Spleen (tissue), 11 donors: ENCODE measurements at regions not wholly inside any gene's neighbourhood (a gene's known extent, or its start where the extent isn't known, plus 50 kb on each side); places are given as distances from the start of the nearest gene placed in this dataset.
A peak's percentile ranks its signal among the peaks of the same experiment; 100 is the strongest.

Experiments
- DNase-seq: peaks from one replicate; pipeline ENCODE4 v3.0.0-alpha.2; 2020
- H3K27ac ChIP-seq, 8 donors: fragments of 200-600 bp; sonication (generic) in 7 of 8; 1 replicate in 4 of 8; 2 replicates in 4 of 8; pipeline versions ENCODE4 v1.5.0 to v1.8.0; 2016 to 2021; ENCODE audit warnings: inconsistent platforms in 4 of 8, mild to moderate bottlenecking in 4 of 8, moderate library complexity in 1 of 8
- H3K27me3 ChIP-seq, 7 donors: fragments of 200-600 bp; sonication (generic) in 6 of 7; replicated peaks in 1 of 7; 1 replicate in 4 of 7; 2 replicates in 3 of 7; pipeline versions ENCODE4 v1.5.0 to v1.8.0; 2016 to 2021; ENCODE audit warnings: inconsistent platforms in 3 of 7, mild to moderate bottlenecking in 1 of 7
- H3K36me3 ChIP-seq, 6 donors: fragments of 200-600 bp; sonication (generic) in 5 of 6; 1 replicate in 4 of 6; 2 replicates in 2 of 6; pipeline versions ENCODE4 v1.5.0 to v1.8.0; 2016 to 2021; ENCODE audit warnings: inconsistent platforms in 2 of 6
- H3K4me1 ChIP-seq, 6 donors: fragments of 200-600 bp; sonication (generic) in 5 of 6; 1 replicate in 3 of 6; 2 replicates in 3 of 6; pipeline versions ENCODE4 v1.5.0 to v1.8.0; 2016 to 2021; ENCODE audit warnings: inconsistent platforms in 3 of 6
- H3K4me3 ChIP-seq, 8 donors: fragments of 200-600 bp; sonication (generic) in 7 of 8; 1 replicate in 4 of 8; 2 replicates in 4 of 8; pipeline versions ENCODE4 v1.5.0 to v1.8.0; 2016 to 2021; ENCODE audit warnings: inconsistent platforms in 4 of 8, mild to moderate bottlenecking in 4 of 8, moderate library complexity in 2 of 8
- H3K9me3 ChIP-seq, 8 donors: fragments of 200-600 bp; sonication (generic) in 7 of 8; 1 replicate in 4 of 8; 2 replicates in 4 of 8; pipeline versions ENCODE4 v1.5.0 to v1.8.0; 2016 to 2021; ENCODE audit warnings: inconsistent platforms in 4 of 8
- CTCF ChIP-seq, 11 experiments: fragments of 200-600 bp in 7 of 11; fragments of 450-650 bp in 4 of 11; sonication (generic) in 4 of 11; IDR thresholded peaks in 8 of 11; conservative IDR thresholded peaks in 3 of 11; 1 replicate in 7 of 11; 2 replicates in 4 of 11; pipeline versions ENCODE4 v1.4.0 to v1.8.0; 2016 to 2021; ENCODE audit warnings: antibody characterized with exemption in 11 of 11, inconsistent platforms in 4 of 11, mild to moderate bottlenecking in 1 of 11
- POLR2A ChIP-seq, 3 donors: fragments of 450-650 bp; IDR thresholded peaks; one replicate each; pipeline ENCODE4 v1.5.1; 2017; ENCODE audit warnings: antibody characterized with exemption in 3 of 3, mild to moderate bottlenecking in 1 of 3
- POLR2AphosphoS5 ChIP-seq, 3 donors: sonication (generic); formaldehyde crosslinking; IDR thresholded peaks; one replicate each; pipeline ENCODE4 v1.5.1; 2017; ENCODE audit warnings: antibody characterized with exemption in 3 of 3
- WGBS, 5 donors: extraction: QIAGEN DNeasy Blood & Tissue Kit in 3 of 5; methylation state at CpG; one replicate each; pipeline versions ENCODE4 v1.1.5 to v1.1.7; 2013 to 2018; 5-methylcytosine and 5-hydroxymethylcytosine counted together
- intact Hi-C: fragments of 100-400 bp; cut with DNase I; formaldehyde crosslinking; loops from one replicate; pipeline ENCODE4 v1.15.0; 2023; ENCODE audit warnings: low total_unique reads
- donor health status: healthy with polysubstance abuse.
- donor health status: DM: no; HTN: no; CAD: no; lungs with moderate emphysema.
- donor health status: DM: no; HTN: no; CAD: no.
- donor health status: Bipolar disorder and iron deficiency.
- donor health status: healthy.
- donor health status: DM: no; HTN: no; CAD: no.
- donor health status: DM: yes; HTN: yes; CAD: no.

GRCh38 chr12:92302041-92302829, 156.6 kb upstream of the BTG1 start:
- H3K4me1 ChIP-seq = peaks cover 7 to 31% (median 18%) of the 10 kb centered on the region in 6 donors
- H3K4me3 ChIP-seq = no peak overlapping the region
- intact Hi-C loops = no loop called here
- WGBS, 5 donors = 94 to 97% (median 96%) methylated on average over 4 of the region's 4 CpGs
- H3K9me3 ChIP-seq = no peaks in the 10 kb centered on the region
- DNase-seq = no peak
- no peaks in the 10 kb centered on the region for H3K36me3 ChIP-seq
- H3K27me3 ChIP-seq = no peaks in the 10 kb centered on the region
- TF ChIP-seq POLR2A (IDR thresholded peaks at IDR 0.05) (no peak), POLR2AphosphoS5 (IDR thresholded peaks at IDR 0.05) (no peak), CTCF (IDR thresholded peaks at IDR 0.05 in 8 of 11, conservative IDR thresholded peaks at IDR 0.05 in 3 of 11) (no peak)
- no peak overlapping the region for H3K27ac ChIP-seq

GRCh38 chr12:92301356-92301755, 155.7 kb upstream of the BTG1 start:
- TF ChIP-seq POLR2AphosphoS5 (IDR thresholded peaks at IDR 0.05) (no peak), CTCF (IDR thresholded peaks at IDR 0.05 in 8 of 11, conservative IDR thresholded peaks at IDR 0.05 in 3 of 11) (no peak), POLR2A (IDR thresholded peaks at IDR 0.05) (no peak)
- no peak for DNase-seq
- WGBS, 5 donors = 92 to 100% (median 96%) methylated on average over 1 of the region's 1 CpG
- Histone ChIP-seq H3K4me3 (no peak overlapping the region), H3K27me3 (no peaks in the 10 kb centered on the region), H3K4me1 (peaks cover 9 to 32% (median 19%) of the 10 kb centered on the region in 6 donors), H3K9me3 (no peaks in the 10 kb centered on the region), H3K36me3 (no peaks in the 10 kb centered on the region), H3K27ac (no peak overlapping the region)
- intact Hi-C loops = no loop called here

GRCh38 chr12:92300777-92301176, 155.1 kb upstream of the BTG1 start:
- WGBS, 5 donors = 95 to 98% (median 97%) methylated on average over 2 of the region's 2 CpGs
- Histone ChIP-seq H3K4me3 (no peak overlapping the region), H3K36me3 (no peaks in the 10 kb centered on the region), H3K27me3 (no peaks in the 10 kb centered on the region), H3K9me3 (no peaks in the 10 kb centered on the region), H3K4me1 (peaks cover 9 to 32% (median 19%) of the 10 kb centered on the region in 6 donors), H3K27ac (peak overlapping the region in 1 of 8 donors; percentile 34)
- intact Hi-C loops = no loop called here
- no peak for TF ChIP-seq POLR2A (IDR thresholded peaks at IDR 0.05)
- TF ChIP-seq POLR2AphosphoS5 (IDR thresholded peaks at IDR 0.05) = no peak
- no peak for TF ChIP-seq CTCF (IDR thresholded peaks at IDR 0.05 in 8 of 11, conservative IDR thresholded peaks at IDR 0.05 in 3 of 11)
- DNase-seq = no peak

- 92 to 99% (median 95%) methylated on average over 3 of the region's 3 CpGs for WGBS, 5 donors
- TF ChIP-seq CTCF (IDR thresholded peaks at IDR 0.05 in 8 of 11, conservative IDR thresholded peaks at IDR 0.05 in 3 of 11) = no peak
- no peak for TF ChIP-seq POLR2AphosphoS5 (IDR thresholded peaks at IDR 0.05)
- no peak for TF ChIP-seq POLR2A (IDR thresholded peaks at IDR 0.05)
- peaks cover 9 to 32% (median 19%) of the 10 kb centered on the region in 6 donors for H3K4me1 ChIP-seq
These were observed 154.1 kb upstream of the BTG1 start for GRCh38 chr12:92299744-92300143.

More at GRCh38 chr12:92299744-92300143, 154.1 kb upstream of the BTG1 start:
- no peak for DNase-seq
- H3K36me3 ChIP-seq = no peaks in the 10 kb centered on the region
- H3K4me3 ChIP-seq = no peak overlapping the region
- H3K27me3 ChIP-seq = no peaks in the 10 kb centered on the region
- H3K27ac ChIP-seq = no peak overlapping the region
- intact Hi-C loops = no loop called here
- no peaks in the 10 kb centered on the region for H3K9me3 ChIP-seq
